Epithelial cell of esophagus (primary cell): ENCODE measurements at regions not wholly inside any gene's neighbourhood (a gene's known extent, or its start where the extent isn't known, plus 50 kb on each side); places are given as distances from the start of the nearest gene placed in this dataset.

Source experiments
- DNase-seq: peaks from one replicate; pipeline ENCODE4 v3.0.0; 2010; ENCODE audit warnings: low read depth
- H3K4me3 ChIP-seq: 2 replicates; pipeline ENCODE4 v1.5.1; 2011; ENCODE audit warnings: mild to moderate bottlenecking, low read length, control low read depth
- TF ChIP-seq, protein P1 (sequence below): IDR thresholded peaks from 2 replicates; pipeline ENCODE4 v1.5.1; 2011; ENCODE audit warnings: low read depth, mild to moderate bottlenecking, low read length, control low read depth, inconsistent platforms; ENCODE audit not compliant: insufficient read depth; ENCODE audit errors: missing control alignments

DNA sequence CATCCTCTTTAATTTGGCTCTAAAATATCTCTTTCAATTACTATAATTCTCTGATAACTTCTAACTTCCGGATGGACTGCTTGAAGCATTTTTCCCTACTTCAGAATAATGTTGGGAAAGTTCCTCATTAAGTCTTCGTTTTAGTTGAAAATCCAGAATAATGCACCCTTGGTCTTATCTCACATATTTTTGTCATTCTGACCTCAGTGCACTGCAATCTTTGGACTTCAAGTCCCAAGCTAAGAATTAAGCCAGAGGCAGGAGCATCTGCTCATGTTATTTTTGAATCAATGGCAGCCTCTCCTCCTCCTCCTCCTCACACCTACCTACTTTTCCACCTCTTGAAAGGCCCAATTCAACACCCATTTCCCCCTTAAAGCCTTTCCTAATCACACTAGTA is 169.8 kb downstream of the CYYR1 start:
- DNase-seq, result no peak
- TF ChIP-seq, protein P1, sequence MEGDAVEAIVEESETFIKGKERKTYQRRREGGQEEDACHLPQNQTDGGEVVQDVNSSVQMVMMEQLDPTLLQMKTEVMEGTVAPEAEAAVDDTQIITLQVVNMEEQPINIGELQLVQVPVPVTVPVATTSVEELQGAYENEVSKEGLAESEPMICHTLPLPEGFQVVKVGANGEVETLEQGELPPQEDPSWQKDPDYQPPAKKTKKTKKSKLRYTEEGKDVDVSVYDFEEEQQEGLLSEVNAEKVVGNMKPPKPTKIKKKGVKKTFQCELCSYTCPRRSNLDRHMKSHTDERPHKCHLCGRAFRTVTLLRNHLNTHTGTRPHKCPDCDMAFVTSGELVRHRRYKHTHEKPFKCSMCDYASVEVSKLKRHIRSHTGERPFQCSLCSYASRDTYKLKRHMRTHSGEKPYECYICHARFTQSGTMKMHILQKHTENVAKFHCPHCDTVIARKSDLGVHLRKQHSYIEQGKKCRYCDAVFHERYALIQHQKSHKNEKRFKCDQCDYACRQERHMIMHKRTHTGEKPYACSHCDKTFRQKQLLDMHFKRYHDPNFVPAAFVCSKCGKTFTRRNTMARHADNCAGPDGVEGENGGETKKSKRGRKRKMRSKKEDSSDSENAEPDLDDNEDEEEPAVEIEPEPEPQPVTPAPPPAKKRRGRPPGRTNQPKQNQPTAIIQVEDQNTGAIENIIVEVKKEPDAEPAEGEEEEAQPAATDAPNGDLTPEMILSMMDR, result no peak
- no peak overlapping the region for H3K4me3 ChIP-seq

DNA sequence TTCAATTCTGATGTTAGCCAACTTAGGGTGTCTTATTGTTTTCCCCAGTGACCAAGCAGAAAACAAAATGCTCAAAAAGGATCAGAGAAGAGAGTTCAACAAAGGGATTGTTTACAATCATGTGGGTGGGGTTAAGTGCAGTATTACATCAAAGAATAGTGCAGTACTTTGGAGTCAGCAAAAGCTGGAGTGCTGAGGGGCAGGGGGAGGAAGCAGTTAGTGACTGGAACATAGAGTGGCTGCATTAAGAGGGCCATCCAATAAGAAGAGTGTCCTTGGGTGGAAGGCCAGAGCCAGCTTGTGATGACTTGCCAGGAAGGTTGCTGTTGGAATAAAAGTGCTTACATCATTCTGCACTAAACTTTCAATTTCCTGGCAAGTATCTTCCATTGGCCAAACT is 175.5 kb downstream of the CYYR1 start:
- peak; percentile 34 for DNase-seq

DNA sequence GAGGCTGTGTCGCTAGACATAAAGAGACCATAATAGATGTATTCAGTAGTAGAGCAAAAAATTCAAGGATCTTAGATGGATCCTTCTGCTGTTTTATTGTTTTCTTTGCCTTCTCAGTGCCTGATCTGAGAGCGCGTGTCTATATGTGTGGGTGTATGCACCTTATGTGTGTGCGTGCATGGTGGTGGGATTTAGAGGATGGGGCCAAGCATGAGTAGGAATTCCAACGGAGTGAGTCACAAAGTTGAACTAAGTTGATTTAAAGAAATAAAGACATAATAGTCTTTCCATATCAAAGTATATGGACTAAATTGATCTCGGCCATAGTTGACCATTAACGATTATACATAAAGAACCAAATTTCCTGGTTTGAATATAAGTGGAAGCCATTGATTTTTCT is 178.7 kb downstream of the CYYR1 start:
- TF ChIP-seq, protein P1, result no peak
- H3K4me3 ChIP-seq, result no peak overlapping the region
- DNase-seq, result peak; percentile 61

More for the DNA sequence above, 175.5 kb downstream of the CYYR1 start:
- no peak overlapping the region for H3K4me3 ChIP-seq
- TF ChIP-seq, protein P1, result no peak

DNA sequence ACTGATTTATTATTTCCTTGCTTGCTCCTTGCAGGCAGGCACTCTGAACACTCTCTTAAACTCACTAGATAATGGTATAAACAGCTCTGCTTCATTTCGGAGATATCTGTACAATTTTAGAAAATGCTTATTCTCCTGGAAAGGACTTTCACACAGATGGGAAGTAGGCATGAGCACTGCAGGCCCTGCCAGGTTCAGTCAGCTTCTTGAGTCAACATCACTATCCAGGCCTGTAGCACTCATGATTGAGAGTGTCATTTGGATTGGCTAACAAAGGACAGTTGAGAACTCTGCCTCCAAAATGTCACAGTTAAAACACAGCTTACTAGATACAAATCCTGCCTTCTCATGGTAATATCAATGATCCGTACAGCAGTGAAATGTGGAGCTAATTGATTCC is 181.9 kb downstream of the CYYR1 start:
- peak; percentile 48 for DNase-seq
- TF ChIP-seq, protein P1, result no peak

DNA sequence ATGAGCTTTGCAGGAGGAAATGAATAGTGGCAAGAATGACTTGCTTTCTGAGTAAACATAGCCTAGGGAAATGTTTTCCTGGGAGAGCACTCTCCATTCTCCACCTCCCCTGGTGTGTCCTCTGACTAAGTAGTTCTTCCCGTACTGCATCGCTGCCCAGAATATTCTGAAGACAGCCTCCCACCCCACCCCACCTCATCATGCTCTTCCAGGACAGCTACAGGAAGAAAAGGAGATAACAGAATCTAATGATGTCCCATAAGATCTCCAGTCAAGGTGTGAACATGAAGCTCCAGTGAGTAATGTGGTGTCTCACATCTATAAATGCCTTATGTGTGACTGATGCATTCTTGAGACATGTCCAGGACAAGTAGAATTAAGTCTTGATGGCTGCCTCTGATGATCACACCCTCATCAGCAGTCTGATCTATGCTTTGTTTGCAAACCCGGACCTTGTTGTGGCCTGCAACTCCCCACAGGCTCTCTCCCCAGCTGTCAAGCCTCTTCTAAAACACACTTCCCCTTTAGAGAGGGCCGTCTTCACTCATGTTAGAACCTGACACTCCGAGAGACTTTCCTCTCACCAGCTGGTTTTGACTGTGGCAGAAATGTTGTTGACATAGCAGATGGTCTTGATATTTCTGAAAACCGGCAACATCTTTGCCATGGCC is 183.0 kb downstream of the CYYR1 start:
- no peak overlapping the region for H3K4me3 ChIP-seq
- TF ChIP-seq, protein P1, result no peak
- DNase-seq, result peak; percentile 100

More for the DNA sequence above, 181.9 kb downstream of the CYYR1 start:
- no peak overlapping the region for H3K4me3 ChIP-seq

DNA sequence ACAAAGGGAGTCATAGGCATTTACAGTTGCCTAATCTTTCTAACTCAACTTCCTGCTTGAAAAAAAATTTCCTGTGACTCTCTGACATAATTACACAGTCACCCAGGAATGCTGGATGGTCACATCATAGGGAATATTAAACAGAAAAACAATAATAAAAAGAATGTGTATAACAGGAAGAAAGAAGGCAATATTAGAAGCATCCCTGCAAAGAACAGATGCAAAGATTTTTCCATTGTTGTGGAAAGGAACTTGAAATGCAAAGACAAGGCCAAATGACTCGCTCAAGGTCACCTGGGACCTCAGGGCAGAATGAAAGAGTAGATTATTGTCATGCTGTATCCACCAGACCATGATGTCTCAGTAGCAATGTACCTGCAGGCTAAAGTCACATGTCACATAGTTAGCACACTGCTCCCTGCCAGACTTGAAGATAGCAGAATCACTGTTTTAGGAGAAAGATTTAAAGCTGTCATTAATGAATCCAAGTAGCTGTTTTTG is 184.3 kb downstream of the CYYR1 start:
- no peak overlapping the region for H3K4me3 ChIP-seq
- TF ChIP-seq, protein P1, result no peak
- DNase-seq, result peak; percentile 88

DNA sequence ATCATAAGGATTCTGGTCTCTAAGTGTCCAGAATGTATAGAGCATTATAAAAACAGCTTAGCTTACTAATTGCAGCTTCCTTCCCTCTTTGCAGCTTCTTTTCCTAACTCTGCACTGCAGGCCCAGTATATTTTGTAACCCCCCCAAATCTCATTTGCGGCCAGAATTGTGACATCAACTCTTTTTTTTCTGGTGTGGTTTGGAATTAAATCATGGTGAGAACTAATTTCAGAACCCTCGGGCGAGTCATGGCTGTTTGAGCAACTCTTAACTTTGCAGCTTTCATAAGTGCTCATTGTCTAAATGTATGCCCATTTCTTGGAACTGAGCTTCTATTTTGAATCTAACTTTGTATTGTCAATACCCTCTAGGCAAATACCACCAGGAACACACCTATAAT is 187.4 kb downstream of the CYYR1 start:
- TF ChIP-seq, protein P1, result no peak
- peak; percentile 65 for DNase-seq
- no peak overlapping the region for H3K4me3 ChIP-seq
